ENCODE measurements at regions not wholly inside any gene's neighbourhood (a gene's known extent, or its start where the extent isn't known, plus 50 kb on each side); places are given as distances from the start of the nearest gene placed in this dataset.
A peak's percentile ranks its signal among the peaks of the same experiment; 100 is the strongest.

DNA sequence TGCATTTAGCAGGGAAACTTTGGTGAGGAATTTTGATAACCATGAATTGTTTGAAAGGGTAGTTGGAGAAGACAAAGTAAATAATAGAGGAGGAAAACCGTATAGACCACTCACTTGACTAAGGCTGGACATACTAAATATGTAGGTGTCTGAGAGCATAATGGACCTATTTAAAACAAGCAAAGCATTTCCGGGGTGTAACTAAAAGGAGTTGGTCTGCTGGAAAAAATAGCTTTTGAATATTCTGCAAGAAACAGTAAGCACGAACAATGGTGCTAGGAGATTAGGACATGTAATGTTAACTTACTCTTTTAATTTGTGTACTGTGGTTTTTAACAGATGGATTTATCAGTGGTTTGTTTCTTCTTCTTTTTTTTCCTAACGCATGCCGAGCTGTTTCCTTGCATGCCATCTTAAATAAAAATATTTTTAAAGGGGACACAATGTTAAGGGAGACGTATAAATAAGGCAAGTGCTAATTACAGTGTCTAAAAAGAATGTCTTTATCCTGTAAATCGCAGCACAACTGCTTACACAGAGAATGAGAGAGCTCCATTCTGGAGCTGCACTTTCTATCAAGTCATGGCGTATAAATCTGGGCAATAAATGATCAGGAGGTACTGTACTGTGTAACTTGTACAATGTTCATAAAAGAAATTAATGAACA lies 492.1 kb downstream of the LMO4 start:
- TF ChIP-seq EZH2 (IDR thresholded peaks at IDR 0.05; ENCODE audit: insufficient read depth, low read length) (no peak), CTCF (IDR thresholded peaks at IDR 0.05; ENCODE audit: insufficient read depth, low read depth, low read length) (no peak)
- Histone ChIP-seq H3K27ac (ENCODE audit: low read depth, low read length) (no peak overlapping the region), H3K4me2 (ENCODE audit: low read length) (no peak overlapping the region), H3K79me2 (ENCODE audit: insufficient read depth, low read length) (no peaks in the 10 kb centered on the region), H3K9ac (ENCODE audit: low read length) (no peak overlapping the region), H3K4me3 (ENCODE audit: insufficient read depth, low read depth, low read length) (no peak overlapping the region), H3K9me3 (ENCODE audit: insufficient read depth, low read depth, low read length) (no peaks in the 10 kb centered on the region), H4K20me1 (ENCODE audit: insufficient read depth, low read length) (no peaks in the 10 kb centered on the region), H2AFZ (ENCODE audit: low read depth, low read length) (peak overlapping the region; percentile 24), H3K27me3 (ENCODE audit: insufficient read depth, low read length) (no peaks in the 10 kb centered on the region), H3K4me1 (ENCODE audit: insufficient read depth, low read length) (no peaks in the 10 kb centered on the region), H3K36me3 (ENCODE audit: insufficient read depth, low read length) (no peaks in the 10 kb centered on the region)
- Mint-ChIP-seq H3K9me3 (ENCODE audit: unreplicated experiment) (no peaks in the 10 kb centered on the region), H3K4me3 (ENCODE audit: unreplicated experiment) (no peak overlapping the region), H3K4me1 (ENCODE audit: low read depth, unreplicated experiment) (no peaks in the 10 kb centered on the region), H3K27me3 (ENCODE audit: low read depth, unreplicated experiment) (no peaks in the 10 kb centered on the region), H3K36me3 (ENCODE audit: low read depth, unreplicated experiment) (no peaks in the 10 kb centered on the region), H3K27ac (ENCODE audit: unreplicated experiment) (no peak overlapping the region)
- FAIRE-seq, result no peak
- no peak for DNase-seq (ENCODE audit: low read depth)

GRCh38 chr1:87821335-87821697 lies 492.6 kb downstream of the LMO4 start:
- no peak overlapping the region for H3K4me2 ChIP-seq (ENCODE audit: low read length)
- no peaks in the 10 kb centered on the region for H3K4me1 ChIP-seq (ENCODE audit: insufficient read depth, low read length)
- FAIRE-seq, result no peak
- Mint-ChIP-seq H3K9me3 (ENCODE audit: unreplicated experiment) (no peaks in the 10 kb centered on the region), H3K27ac (ENCODE audit: unreplicated experiment) (no peak overlapping the region), H3K36me3 (ENCODE audit: low read depth, unreplicated experiment) (no peaks in the 10 kb centered on the region), H3K4me1 (ENCODE audit: low read depth, unreplicated experiment) (no peaks in the 10 kb centered on the region), H3K4me3 (ENCODE audit: unreplicated experiment) (no peak overlapping the region), H3K27me3 (ENCODE audit: low read depth, unreplicated experiment) (no peaks in the 10 kb centered on the region)
- no peaks in the 10 kb centered on the region for H4K20me1 ChIP-seq (ENCODE audit: insufficient read depth, low read length)
- no peak for TF ChIP-seq EZH2 (IDR thresholded peaks at IDR 0.05; ENCODE audit: insufficient read depth, low read length)
- DNase-seq (ENCODE audit: low read depth), result no peak
- no peaks in the 10 kb centered on the region for H3K79me2 ChIP-seq (ENCODE audit: insufficient read depth, low read length)
- no peak overlapping the region for H3K4me3 ChIP-seq (ENCODE audit: insufficient read depth, low read depth, low read length)
- H3K27ac ChIP-seq (ENCODE audit: low read depth, low read length), result no peak overlapping the region
- no peaks in the 10 kb centered on the region for H3K27me3 ChIP-seq (ENCODE audit: insufficient read depth, low read length)
- H3K9me3 ChIP-seq (ENCODE audit: insufficient read depth, low read depth, low read length), result no peaks in the 10 kb centered on the region
- H2AFZ ChIP-seq (ENCODE audit: low read depth, low read length), result peak overlapping the region; percentile 28
- no peak overlapping the region for H3K9ac ChIP-seq (ENCODE audit: low read length)
- no peaks in the 10 kb centered on the region for H3K36me3 ChIP-seq (ENCODE audit: insufficient read depth, low read length)

DNA sequence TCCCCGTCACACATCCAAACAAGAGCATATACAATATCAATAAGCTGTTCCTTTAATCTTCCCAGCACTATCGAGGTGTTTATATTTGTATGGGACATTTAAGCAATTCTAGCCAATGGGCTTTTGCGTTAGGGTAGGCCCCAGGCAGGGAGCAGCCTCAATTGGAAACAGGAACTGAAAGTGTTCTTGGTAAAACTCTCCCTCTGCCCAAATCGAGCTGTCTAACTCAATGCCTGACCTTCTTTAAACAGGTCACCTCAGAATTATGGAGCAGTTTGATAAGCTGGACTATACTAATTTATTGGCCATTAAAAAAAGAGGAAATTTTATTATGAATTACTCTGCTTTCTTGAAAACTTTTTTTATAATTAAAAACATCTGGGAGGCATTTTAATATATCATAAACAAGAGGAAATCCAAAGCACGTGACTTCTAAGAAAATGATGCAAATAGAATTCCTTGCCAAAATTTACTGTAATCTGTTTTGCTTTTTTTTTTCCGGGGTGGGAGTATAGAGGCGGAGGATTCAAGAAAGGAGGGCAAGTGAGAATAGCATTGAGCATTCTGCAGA lies 498.1 kb downstream of the LMO4 start:
- Mint-ChIP-seq H3K27me3 (ENCODE audit: low read depth, unreplicated experiment) (no peaks in the 10 kb centered on the region), H3K4me3 (ENCODE audit: unreplicated experiment) (no peak overlapping the region), H3K9me3 (ENCODE audit: unreplicated experiment) (no peaks in the 10 kb centered on the region), H3K27ac (ENCODE audit: unreplicated experiment) (no peak overlapping the region), H3K4me1 (ENCODE audit: low read depth, unreplicated experiment) (no peaks in the 10 kb centered on the region), H3K36me3 (ENCODE audit: low read depth, unreplicated experiment) (no peaks in the 10 kb centered on the region)
- no peaks in the 10 kb centered on the region for H4K20me1 ChIP-seq (ENCODE audit: insufficient read depth, low read length)
- H3K79me2 ChIP-seq (ENCODE audit: insufficient read depth, low read length), result no peaks in the 10 kb centered on the region
- H3K27ac ChIP-seq (ENCODE audit: low read depth, low read length), result no peak overlapping the region
- no peak overlapping the region for H3K4me3 ChIP-seq (ENCODE audit: insufficient read depth, low read depth, low read length)
- no peaks in the 10 kb centered on the region for H3K4me1 ChIP-seq (ENCODE audit: insufficient read depth, low read length)
- no peak overlapping the region for H3K9ac ChIP-seq (ENCODE audit: low read length)
- FAIRE-seq, result no peak
- H3K9me3 ChIP-seq (ENCODE audit: insufficient read depth, low read depth, low read length), result no peaks in the 10 kb centered on the region
- no peak overlapping the region for H3K4me2 ChIP-seq (ENCODE audit: low read length)
- H2AFZ ChIP-seq (ENCODE audit: low read depth, low read length), result no peak overlapping the region
- TF ChIP-seq CTCF (IDR thresholded peaks at IDR 0.05; ENCODE audit: insufficient read depth, low read depth, low read length), result no peak
- no peak for TF ChIP-seq EZH2 (IDR thresholded peaks at IDR 0.05; ENCODE audit: insufficient read depth, low read length)
- H3K36me3 ChIP-seq (ENCODE audit: insufficient read depth, low read length), result no peaks in the 10 kb centered on the region
- peak; percentile 10 for DNase-seq (ENCODE audit: low read depth)
- H3K27me3 ChIP-seq (ENCODE audit: insufficient read depth, low read length), result no peaks in the 10 kb centered on the region
